Adipocyte (in vitro differentiated cells): ENCODE measurements at regions not wholly inside any gene's neighbourhood (a gene's known extent, or its start where the extent isn't known, plus 50 kb on each side); places are given as distances from the start of the nearest gene placed in this dataset.
"Not testable (repeated sequence)": the region's sequence is repeated elsewhere in the genome, so short reads cannot be mapped to it uniquely, and the experiment has no call there.

Experiments used
- DNase-seq: peaks from one replicate; pipeline ENCODE4 v3.0.0-alpha.2; 2015; ENCODE audit warnings: low read depth
- H3K27me3 ChIP-seq: replicated peaks from 2 replicates; pipeline ENCODE4 v1.7.0; 2013; ENCODE audit warnings: mild to moderate bottlenecking, low read length, moderate library complexity; ENCODE audit not compliant: control insufficient read depth, insufficient read depth
- H3K36me3 ChIP-seq: 2 replicates; pipeline ENCODE4 v1.7.0; 2013; ENCODE audit warnings: low read length, mild to moderate bottlenecking, moderate library complexity; ENCODE audit not compliant: control insufficient read depth, insufficient read depth, severe bottlenecking
- H3K4me1 ChIP-seq: 2 replicates; pipeline ENCODE4 v1.7.0; 2013; ENCODE audit warnings: mild to moderate bottlenecking, low read length, moderate library complexity; ENCODE audit not compliant: control insufficient read depth, insufficient read depth
- H3K4me3 ChIP-seq: 2 replicates; pipeline ENCODE4 v1.7.0; 2013; ENCODE audit warnings: mild to moderate bottlenecking, low read length, moderate library complexity
- H3K9ac ChIP-seq: 2 replicates; pipeline ENCODE4 v1.7.0; 2013; ENCODE audit warnings: mild to moderate bottlenecking, low read length, moderate library complexity
- H3K9me3 ChIP-seq: 2 replicates; pipeline ENCODE4 v1.7.0; 2013; ENCODE audit warnings: mild to moderate bottlenecking, low read length, moderate library complexity; ENCODE audit not compliant: control insufficient read depth

GRCh38 chr18:4573735-4574134, 118.6 kb upstream of the DLGAP1 start:
- no peak overlapping the region for H3K9ac ChIP-seq
- H3K27me3 ChIP-seq, result no peaks in the 10 kb centered on the region
- no peaks in the 10 kb centered on the region for H3K4me1 ChIP-seq
- no peak overlapping the region for H3K4me3 ChIP-seq
- no peaks in the 10 kb centered on the region for H3K36me3 ChIP-seq
- no peak for DNase-seq
- peaks cover 11% of the 10 kb centered on the region for H3K9me3 ChIP-seq

- Histone ChIP-seq H3K4me3 (no peak overlapping the region), H3K36me3 (no peaks in the 10 kb centered on the region), H3K27me3 (no peaks in the 10 kb centered on the region), H3K9me3 (peaks cover 2% of the 10 kb centered on the region), H3K4me1 (no peaks in the 10 kb centered on the region), H3K9ac (no peak overlapping the region)
- DNase-seq, result no peak
Measured at GRCh38 chr18:4557502-4557901, 102.4 kb upstream of the DLGAP1 start.

GRCh38 chr18:4551001-4551360, 95.9 kb upstream of the DLGAP1 start:
- H3K36me3 ChIP-seq, result no peaks in the 10 kb centered on the region
- no peaks in the 10 kb centered on the region for H3K4me1 ChIP-seq
- no peaks in the 10 kb centered on the region for H3K27me3 ChIP-seq
- DNase-seq, result no peak
- H3K9ac ChIP-seq, result no peak overlapping the region
- H3K4me3 ChIP-seq, result no peak overlapping the region
- H3K9me3 ChIP-seq, result peaks cover 5% of the 10 kb centered on the region

GRCh38 chr18:4549164-4549872, 94.2 kb upstream of the DLGAP1 start:
- Histone ChIP-seq H3K9me3 (peaks cover 5% of the 10 kb centered on the region), H3K4me1 (no peaks in the 10 kb centered on the region), H3K4me3 (no peak overlapping the region), H3K27me3 (no peaks in the 10 kb centered on the region), H3K36me3 (no peaks in the 10 kb centered on the region), H3K9ac (no peak overlapping the region)
- DNase-seq, result no peak

- Histone ChIP-seq H3K27me3 (no peaks in the 10 kb centered on the region), H3K4me1 (no peaks in the 10 kb centered on the region), H3K9me3 (peaks cover 5% of the 10 kb centered on the region), H3K4me3 (no peak overlapping the region), H3K9ac (no peak overlapping the region), H3K36me3 (no peaks in the 10 kb centered on the region)
- no peak for DNase-seq
Measured at GRCh38 chr18:4547126-4547525, 92.0 kb upstream of the DLGAP1 start.

GRCh38 chr18:4544142-4544541, 89.0 kb upstream of the DLGAP1 start:
- peaks cover 10% of the 10 kb centered on the region for H3K9me3 ChIP-seq
- no peak overlapping the region for H3K9ac ChIP-seq
- no peaks in the 10 kb centered on the region for H3K36me3 ChIP-seq
- no peaks in the 10 kb centered on the region for H3K27me3 ChIP-seq
- no peak overlapping the region for H3K4me3 ChIP-seq
- DNase-seq, result no peak
- no peaks in the 10 kb centered on the region for H3K4me1 ChIP-seq

GRCh38 chr18:4543711-4544110, 88.6 kb upstream of the DLGAP1 start:
- H3K4me1 ChIP-seq, result no peaks in the 10 kb centered on the region
- DNase-seq, result no peak
- H3K27me3 ChIP-seq, result no peaks in the 10 kb centered on the region
- H3K9me3 ChIP-seq, result peaks cover 14% of the 10 kb centered on the region
- H3K4me3 ChIP-seq, result no peak overlapping the region
- H3K36me3 ChIP-seq, result no peaks in the 10 kb centered on the region
- H3K9ac ChIP-seq, result no peak overlapping the region

DNA sequence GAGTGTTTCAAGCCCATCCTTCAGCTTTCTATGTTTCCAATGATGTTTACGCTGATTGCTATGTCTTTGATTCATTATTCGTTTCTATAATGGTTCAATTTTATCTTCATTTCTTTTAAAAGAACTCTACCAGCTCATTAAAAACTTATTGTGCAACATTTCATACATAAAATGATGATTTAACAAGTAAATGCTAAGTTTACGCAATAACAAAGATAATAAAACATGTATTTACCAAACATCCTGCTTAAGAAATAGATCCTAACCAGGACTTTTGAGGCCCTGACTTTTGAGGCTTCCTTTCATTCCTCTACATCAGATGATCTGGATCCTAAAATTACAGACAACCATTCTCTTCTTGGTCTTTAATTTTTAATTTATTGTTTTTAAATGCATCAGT, 86.5 kb upstream of the DLGAP1 start:
- Histone ChIP-seq H3K9ac (no peak overlapping the region), H3K36me3 (no peaks in the 10 kb centered on the region), H3K4me3 (no peak overlapping the region), H3K9me3 (peaks cover 22% of the 10 kb centered on the region), H3K4me1 (no peaks in the 10 kb centered on the region), H3K27me3 (no peaks in the 10 kb centered on the region)
- no peak for DNase-seq

- Histone ChIP-seq H3K4me3 (no peak overlapping the region), H3K27me3 (no peaks in the 10 kb centered on the region), H3K36me3 (no peaks in the 10 kb centered on the region), H3K9ac (no peak overlapping the region), H3K9me3 (peaks cover 27% of the 10 kb centered on the region), H3K4me1 (no peaks in the 10 kb centered on the region)
- DNase-seq, result no peak
Measured at GRCh38 chr18:4536447-4536846, 81.3 kb upstream of the DLGAP1 start.

DNA sequence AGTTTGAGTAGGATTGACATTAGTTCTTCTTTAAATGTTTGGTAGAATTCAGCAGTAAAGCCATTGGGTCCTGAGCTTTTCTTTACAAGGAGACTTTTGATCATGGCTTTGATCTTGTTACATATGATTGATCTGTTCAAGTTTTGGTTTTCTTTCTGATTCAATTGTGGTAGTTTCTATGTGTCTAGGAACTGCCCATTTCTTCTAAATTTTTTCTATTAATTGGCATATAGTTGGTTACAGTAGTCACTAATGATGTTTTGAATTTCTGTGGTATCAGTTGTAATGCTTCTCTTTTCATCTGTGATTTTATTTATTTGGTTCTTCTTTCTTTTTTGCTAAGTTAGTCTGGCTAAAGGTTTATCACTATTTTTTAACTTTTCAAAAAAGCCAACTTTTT, 73.3 kb upstream of the DLGAP1 start:
- no peaks in the 10 kb centered on the region for H3K4me1 ChIP-seq
- H3K9me3 ChIP-seq, result peaks cover 4% of the 10 kb centered on the region
- no peak overlapping the region for H3K4me3 ChIP-seq
- H3K36me3 ChIP-seq, result no peaks in the 10 kb centered on the region
- no peak overlapping the region for H3K9ac ChIP-seq
- H3K27me3 ChIP-seq, result no peaks in the 10 kb centered on the region
- no peak for DNase-seq

DNA sequence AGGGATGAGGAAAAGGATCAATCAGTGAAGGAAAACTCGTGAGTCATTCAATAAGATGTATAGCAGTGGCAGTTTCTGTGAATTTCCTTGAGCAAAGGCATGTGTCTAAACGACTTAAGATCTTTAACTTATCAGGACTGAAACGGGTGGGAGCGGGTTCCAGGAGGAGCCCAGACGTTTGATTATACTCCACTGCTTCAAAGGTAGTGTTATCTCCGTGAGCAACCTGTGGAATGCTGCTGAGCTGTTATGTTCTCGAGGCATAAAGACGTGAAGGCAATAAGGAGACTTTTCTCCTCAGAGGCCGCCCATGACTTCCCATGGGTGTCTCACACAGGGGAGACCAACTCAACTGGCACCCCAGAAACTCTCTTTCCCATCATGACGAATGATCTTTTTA, 72.7 kb upstream of the DLGAP1 start:
- not testable (repeated sequence) for H3K27me3 ChIP-seq, H3K9ac ChIP-seq, DNase-seq, H3K36me3 ChIP-seq, H3K4me1 ChIP-seq, H3K4me3 ChIP-seq, H3K9me3 ChIP-seq

GRCh38 chr18:4524096-4524495, 69.0 kb upstream of the DLGAP1 start:
- peaks cover 4% of the 10 kb centered on the region for H3K9me3 ChIP-seq
- H3K9ac ChIP-seq, result no peak overlapping the region
- no peaks in the 10 kb centered on the region for H3K36me3 ChIP-seq
- H3K4me3 ChIP-seq, result no peak overlapping the region
- H3K4me1 ChIP-seq, result no peaks in the 10 kb centered on the region
- H3K27me3 ChIP-seq, result no peaks in the 10 kb centered on the region
- no peak for DNase-seq
